Upper lobe of left lung (tissue), 6 donors: ENCODE measurements at regions not wholly inside any gene's neighbourhood (a gene's known extent, or its start where the extent isn't known, plus 50 kb on each side); places are given as distances from the start of the nearest gene placed in this dataset.

Experiments
- ATAC-seq, 2 donors: fragments of 200-7000 bp; cut with Tn5 transposase; one replicate each; pipeline ENCODE4 v1.9.1; 2022; ENCODE audit warnings: mild to moderate bottlenecking in 2 of 2, moderate library complexity in 2 of 2; ENCODE audit not compliant: low FRiP score in 2 of 2
- DNase-seq, 2 donors: peaks; one replicate each; pipeline ENCODE4 v3.0.0-alpha.2; 2019 to 2020
- H3K27ac ChIP-seq, 4 donors: fragments of 200-600 bp; sonication (generic); one replicate each; pipeline ENCODE4 v1.5.1; 2016 to 2019
- H3K27me3 ChIP-seq, 4 donors: fragments of 200-600 bp; sonication (generic); one replicate each; pipeline ENCODE4 v1.5.1; 2017 to 2019
- H3K36me3 ChIP-seq, 4 donors: fragments of 200-600 bp; sonication (generic); one replicate each; pipeline ENCODE4 v1.5.1; 2016 to 2019
- H3K4me1 ChIP-seq, 4 donors: fragments of 200-600 bp; sonication (generic); one replicate each; pipeline ENCODE4 v1.5.1; 2018 to 2019
- H3K4me3 ChIP-seq, 4 donors: fragments of 200-600 bp; sonication (generic); one replicate each; pipeline ENCODE4 v1.5.1; 2017 to 2019; ENCODE audit warnings: mild to moderate bottlenecking in 2 of 4, moderate library complexity in 1 of 4
- H3K9me3 ChIP-seq, 4 donors: fragments of 200-600 bp; sonication (generic); one replicate each; pipeline ENCODE4 v1.5.1; 2018 to 2019
- CTCF ChIP-seq, 6 experiments: fragments of 450-650 bp in 4 of 6; fragments of 200-600 bp in 2 of 6; sonication (generic) in 2 of 6; IDR thresholded peaks; one replicate each; pipeline ENCODE4 v1.5.1; 2016 to 2019; ENCODE audit warnings: antibody characterized with exemption in 6 of 6
- EP300 ChIP-seq, 4 donors: sonication (generic); formaldehyde crosslinking; IDR thresholded peaks; one replicate each; pipeline ENCODE4 v1.5.1; 2017; ENCODE audit warnings: antibody characterized with exemption in 4 of 4, control low read depth in 2 of 4
- POLR2A ChIP-seq, 4 donors: fragments of 450-650 bp; IDR thresholded peaks; one replicate each; pipeline ENCODE4 v1.5.1; 2016 to 2017; ENCODE audit warnings: antibody characterized with exemption in 4 of 4, mild to moderate bottlenecking in 2 of 4
- POLR2AphosphoS5 ChIP-seq, 2 donors: sonication (generic); formaldehyde crosslinking; IDR thresholded peaks; one replicate each; pipeline ENCODE4 v1.5.1; 2017; ENCODE audit warnings: antibody characterized with exemption in 2 of 2
- WGBS, 2 donors: methylation state at CpG; one replicate each; pipeline ENCODE4 v1.1.5; 2017 to 2018; 5-methylcytosine and 5-hydroxymethylcytosine counted together
- donor health status: DM: no; HTN: no; CAD: no; lungs with moderate emphysema.
- donor health status: DM: no; HTN: yes; CAD: no; lungs with severe emphysema.

- H3K27me3 ChIP-seq, result no peaks in the 10 kb centered on the region
- H3K9me3 ChIP-seq, result no peaks in the 10 kb centered on the region
- H3K4me1 ChIP-seq, result no peaks in the 10 kb centered on the region
- TF ChIP-seq POLR2A (IDR thresholded peaks at IDR 0.05) (no peak), EP300 (IDR thresholded peaks at IDR 0.05) (no peak), POLR2AphosphoS5 (IDR thresholded peaks at IDR 0.05) (no peak), CTCF (IDR thresholded peaks at IDR 0.05) (no peak)
- no peak for ATAC-seq
- H3K4me3 ChIP-seq, result no peak overlapping the region
- H3K27ac ChIP-seq, result no peak overlapping the region
- 60 to 72% methylated on average over 1 of the region's 1 CpG for WGBS, 2 donors
- DNase-seq, result no peak
- H3K36me3 ChIP-seq, result no peaks in the 10 kb centered on the region
Measured at GRCh38 chr3:153070511-153070868, 91.5 kb upstream of the RAP2B start.

DNA sequence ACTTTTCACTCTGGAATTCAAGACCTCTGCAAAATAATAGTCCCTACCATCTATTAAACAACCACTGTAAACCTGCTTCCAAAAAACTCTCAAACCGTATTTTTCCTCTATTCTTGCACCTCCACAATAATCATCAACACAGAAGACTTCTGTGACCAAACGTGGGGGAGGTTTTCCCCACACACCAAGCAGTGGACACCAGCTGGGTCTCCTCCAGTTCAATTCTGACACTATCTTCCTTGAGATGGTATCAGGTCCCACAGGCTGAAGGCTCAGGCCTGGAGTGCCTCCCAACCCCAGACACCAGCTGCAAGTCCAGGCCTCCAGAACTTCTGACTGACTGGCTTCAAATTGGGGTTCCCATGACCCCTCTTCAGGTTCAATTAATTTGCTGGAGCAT lies 89.6 kb upstream of the RAP2B start:
- Histone ChIP-seq H3K27me3 (no peaks in the 10 kb centered on the region), H3K9me3 (no peaks in the 10 kb centered on the region), H3K4me1 (no peaks in the 10 kb centered on the region), H3K4me3 (no peak overlapping the region), H3K27ac (no peak overlapping the region), H3K36me3 (no peaks in the 10 kb centered on the region)
- 81 to 82% methylated on average over 2 of the region's 2 CpGs for WGBS, 2 donors
- ATAC-seq, result no peak
- TF ChIP-seq POLR2A (IDR thresholded peaks at IDR 0.05), result no peak
- no peak for TF ChIP-seq POLR2AphosphoS5 (IDR thresholded peaks at IDR 0.05)
- TF ChIP-seq CTCF (IDR thresholded peaks at IDR 0.05), result no peak
- no peak for TF ChIP-seq EP300 (IDR thresholded peaks at IDR 0.05)
- no peak for DNase-seq

DNA sequence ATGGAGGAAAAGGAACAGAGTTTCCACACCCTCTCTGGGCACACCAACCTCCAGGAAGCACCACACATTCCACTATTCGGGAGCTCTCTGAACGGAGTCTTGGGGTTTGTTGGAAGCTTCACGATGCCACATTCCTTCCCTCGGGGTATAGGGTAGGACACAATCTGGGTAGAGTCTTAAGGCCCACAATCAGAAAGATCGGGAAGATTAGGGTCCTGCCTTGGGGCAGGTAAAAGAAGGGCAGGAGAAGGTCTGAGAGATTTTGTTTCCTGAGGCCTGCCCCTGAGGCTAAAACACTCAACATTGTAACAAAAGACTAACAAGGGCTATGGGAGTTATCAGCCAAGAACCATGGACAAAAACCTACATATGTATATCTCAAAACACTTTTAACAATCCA lies 89.2 kb upstream of the RAP2B start:
- no peak overlapping the region for H3K4me3 ChIP-seq
- 64 to 74% methylated on average over 5 of the region's 5 CpGs for WGBS, 2 donors
- DNase-seq (no peak), ATAC-seq (no peak)
- no peaks in the 10 kb centered on the region for H3K27me3 ChIP-seq
- H3K36me3 ChIP-seq, result no peaks in the 10 kb centered on the region
- TF ChIP-seq POLR2A (IDR thresholded peaks at IDR 0.05) (no peak), CTCF (IDR thresholded peaks at IDR 0.05) (no peak), EP300 (IDR thresholded peaks at IDR 0.05) (no peak)
- no peaks in the 10 kb centered on the region for H3K4me1 ChIP-seq
- no peak overlapping the region for H3K27ac ChIP-seq
- no peaks in the 10 kb centered on the region for H3K9me3 ChIP-seq

DNA sequence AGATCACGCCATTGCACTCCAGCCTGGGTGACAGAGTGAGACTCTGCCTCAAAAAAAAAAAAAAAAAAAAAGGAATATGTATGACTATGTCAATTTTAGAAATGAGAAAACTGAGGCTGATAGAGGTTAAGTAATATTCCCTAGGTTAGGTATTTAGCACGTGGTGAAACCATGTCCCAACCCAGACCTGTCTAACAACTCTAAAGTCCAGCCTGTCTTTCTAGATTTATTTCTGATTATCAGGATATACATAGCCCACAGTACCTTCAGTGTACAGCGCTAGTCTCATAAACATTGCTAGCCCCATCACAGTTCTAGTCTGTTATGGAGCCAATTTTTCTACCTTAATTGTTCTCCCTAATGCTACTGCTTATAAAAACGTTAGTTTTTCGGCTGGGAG lies 88.4 kb upstream of the RAP2B start:
- no peaks in the 10 kb centered on the region for H3K4me1 ChIP-seq
- WGBS, 2 donors, result 60 to 67% methylated on average over 5 of the region's 5 CpGs
- H3K27ac ChIP-seq, result no peak overlapping the region
- no peaks in the 10 kb centered on the region for H3K9me3 ChIP-seq
- H3K27me3 ChIP-seq, result no peaks in the 10 kb centered on the region
- H3K36me3 ChIP-seq, result no peaks in the 10 kb centered on the region
- TF ChIP-seq POLR2A (IDR thresholded peaks at IDR 0.05), result no peak
- TF ChIP-seq CTCF (IDR thresholded peaks at IDR 0.05), result no peak
- no peak for TF ChIP-seq EP300 (IDR thresholded peaks at IDR 0.05)
- no peak for TF ChIP-seq POLR2AphosphoS5 (IDR thresholded peaks at IDR 0.05)
- H3K4me3 ChIP-seq, result no peak overlapping the region
- ATAC-seq (no peak), DNase-seq (no peak)

DNA sequence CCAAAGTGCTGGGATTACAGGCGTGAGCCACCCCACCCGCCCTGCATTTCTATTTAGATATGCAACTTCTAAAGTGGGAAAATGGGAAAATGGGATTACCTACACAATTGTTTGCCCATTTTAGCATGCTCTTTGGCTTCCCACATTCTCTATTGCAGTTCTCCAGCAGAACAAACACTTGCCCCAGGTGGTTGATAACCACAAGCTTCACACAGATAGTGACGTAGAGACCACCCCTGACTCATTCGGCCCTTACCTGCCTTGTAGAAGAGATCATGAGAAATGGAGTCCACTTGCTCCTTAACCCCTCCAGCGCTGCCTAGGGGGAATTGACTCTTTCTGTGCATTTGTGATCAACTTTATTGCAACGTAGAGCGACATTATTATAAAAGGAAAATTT lies 83.2 kb upstream of the RAP2B start:
- WGBS, 2 donors, result 83 to 86% methylated on average over 7 of the region's 7 CpGs

More for the DNA sequence above, 83.2 kb upstream of the RAP2B start:
- DNase-seq (peak in 1 of 2 donors; percentile 8), ATAC-seq (no peak)
- Histone ChIP-seq H3K4me1 (no peaks in the 10 kb centered on the region), H3K9me3 (no peaks in the 10 kb centered on the region), H3K4me3 (no peak overlapping the region), H3K36me3 (no peaks in the 10 kb centered on the region), H3K27ac (no peak overlapping the region), H3K27me3 (no peaks in the 10 kb centered on the region)
- TF ChIP-seq EP300 (IDR thresholded peaks at IDR 0.05) (no peak), POLR2A (IDR thresholded peaks at IDR 0.05) (no peak), CTCF (IDR thresholded peaks at IDR 0.05) (no peak), POLR2AphosphoS5 (IDR thresholded peaks at IDR 0.05) (no peak)
